Cardiac muscle cell (in vitro differentiated cells and primary cell): ENCODE measurements at regions not wholly inside any gene's neighbourhood (a gene's known extent, or its start where the extent isn't known, plus 50 kb on each side); places are given as distances from the start of the nearest gene placed in this dataset.
"Not testable (repeated sequence)": the region's sequence is repeated elsewhere in the genome, so short reads cannot be mapped to it uniquely, and the experiment has no call there.

Source experiments
- DNase-seq, 2 donors: peaks; one replicate each; pipeline versions ENCODE4 v3.0.0 to v3.0.0-alpha.2; 2010 to 2017; ENCODE audit warnings: low read depth in 1 of 2, low spot score in 1 of 2
- H3K27ac ChIP-seq: fragments of 200-600 bp; sonication (generic); 2 replicates; pipeline ENCODE4 v1.5.1; 2016
- H3K27me3 ChIP-seq: fragments of 200-600 bp; sonication (generic); 2 replicates; pipeline ENCODE4 v1.6.0; 2016; ENCODE audit warnings: control low read depth
- H3K36me3 ChIP-seq: fragments of 200-600 bp; sonication (generic); 2 replicates; pipeline ENCODE4 v1.5.1; 2016; ENCODE audit warnings: control low read depth
- H3K4me1 ChIP-seq: fragments of 200-600 bp; sonication (generic); 2 replicates; pipeline ENCODE4 v1.8.1; 2017; ENCODE audit warnings: low read depth, mild to moderate bottlenecking, mixed run types
- H3K4me3 ChIP-seq: fragments of 200-600 bp; sonication (generic); 2 replicates; pipeline ENCODE4 v1.5.1; 2016; ENCODE audit warnings: mild to moderate bottlenecking
- H3K9me3 ChIP-seq: fragments of 200-600 bp; sonication (generic); 2 replicates; pipeline ENCODE4 v1.5.1; 2017; ENCODE audit warnings: low read depth, mild to moderate bottlenecking, control low read depth
- TF ChIP-seq, protein P1 (sequence below): IDR thresholded peaks from 2 replicates; pipeline ENCODE4 v1.5.1; 2012; ENCODE audit warnings: low read depth, mild to moderate bottlenecking, low read length

DNA sequence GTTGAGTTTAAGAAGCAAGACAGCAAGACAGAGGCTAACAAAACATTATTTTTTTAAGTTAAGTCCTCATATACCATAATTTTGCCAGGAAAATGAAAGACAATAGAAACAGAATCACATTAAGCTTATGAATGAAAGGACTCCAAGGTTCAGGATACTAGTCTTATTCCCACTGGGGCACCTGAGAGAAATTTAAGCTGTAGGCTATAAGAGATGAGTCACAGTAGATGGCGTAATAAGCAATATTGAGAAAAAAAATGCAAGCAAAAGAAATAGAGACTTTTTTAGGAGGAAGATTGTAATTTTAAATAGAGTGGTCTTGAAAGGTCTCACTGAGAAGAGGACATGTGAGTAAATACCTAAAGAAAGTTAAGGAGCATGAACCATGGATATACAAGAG, 57.1 kb upstream of the KIF2B start:
- no peak overlapping the region for H3K4me3 ChIP-seq
- no peaks in the 10 kb centered on the region for H3K36me3 ChIP-seq
- TF ChIP-seq, protein P1, sequence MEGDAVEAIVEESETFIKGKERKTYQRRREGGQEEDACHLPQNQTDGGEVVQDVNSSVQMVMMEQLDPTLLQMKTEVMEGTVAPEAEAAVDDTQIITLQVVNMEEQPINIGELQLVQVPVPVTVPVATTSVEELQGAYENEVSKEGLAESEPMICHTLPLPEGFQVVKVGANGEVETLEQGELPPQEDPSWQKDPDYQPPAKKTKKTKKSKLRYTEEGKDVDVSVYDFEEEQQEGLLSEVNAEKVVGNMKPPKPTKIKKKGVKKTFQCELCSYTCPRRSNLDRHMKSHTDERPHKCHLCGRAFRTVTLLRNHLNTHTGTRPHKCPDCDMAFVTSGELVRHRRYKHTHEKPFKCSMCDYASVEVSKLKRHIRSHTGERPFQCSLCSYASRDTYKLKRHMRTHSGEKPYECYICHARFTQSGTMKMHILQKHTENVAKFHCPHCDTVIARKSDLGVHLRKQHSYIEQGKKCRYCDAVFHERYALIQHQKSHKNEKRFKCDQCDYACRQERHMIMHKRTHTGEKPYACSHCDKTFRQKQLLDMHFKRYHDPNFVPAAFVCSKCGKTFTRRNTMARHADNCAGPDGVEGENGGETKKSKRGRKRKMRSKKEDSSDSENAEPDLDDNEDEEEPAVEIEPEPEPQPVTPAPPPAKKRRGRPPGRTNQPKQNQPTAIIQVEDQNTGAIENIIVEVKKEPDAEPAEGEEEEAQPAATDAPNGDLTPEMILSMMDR, result no peak
- H3K4me1 ChIP-seq, result no peaks in the 10 kb centered on the region
- DNase-seq, result no peak
- H3K27me3 ChIP-seq, result no peaks in the 10 kb centered on the region
- H3K27ac ChIP-seq, result no peak overlapping the region
- H3K9me3 ChIP-seq, result no peaks in the 10 kb centered on the region

DNA sequence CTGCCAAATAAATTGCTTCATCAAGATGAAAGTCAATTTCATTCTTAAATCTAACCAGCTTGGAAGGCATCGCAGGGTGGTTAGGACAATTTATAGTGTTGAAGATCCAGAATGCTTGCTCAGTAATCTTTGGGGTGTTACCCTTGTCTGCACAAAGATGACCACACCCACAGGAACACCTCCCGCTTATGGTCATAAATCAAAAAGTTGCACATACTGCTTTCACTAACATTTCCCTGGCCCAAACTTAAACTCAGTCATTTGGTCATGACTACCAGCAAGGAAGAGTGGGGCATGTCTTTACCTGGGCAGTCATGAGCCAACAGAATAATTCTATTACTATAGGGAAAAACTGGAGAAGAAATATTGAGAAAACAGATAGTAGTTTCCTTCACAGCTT, 57.6 kb upstream of the KIF2B start:
- no peak for DNase-seq
- Histone ChIP-seq H3K36me3 (no peaks in the 10 kb centered on the region), H3K4me1 (no peaks in the 10 kb centered on the region), H3K27ac (no peak overlapping the region), H3K27me3 (no peaks in the 10 kb centered on the region), H3K4me3 (no peak overlapping the region), H3K9me3 (no peaks in the 10 kb centered on the region)
- TF ChIP-seq, protein P1, result no peak

DNA sequence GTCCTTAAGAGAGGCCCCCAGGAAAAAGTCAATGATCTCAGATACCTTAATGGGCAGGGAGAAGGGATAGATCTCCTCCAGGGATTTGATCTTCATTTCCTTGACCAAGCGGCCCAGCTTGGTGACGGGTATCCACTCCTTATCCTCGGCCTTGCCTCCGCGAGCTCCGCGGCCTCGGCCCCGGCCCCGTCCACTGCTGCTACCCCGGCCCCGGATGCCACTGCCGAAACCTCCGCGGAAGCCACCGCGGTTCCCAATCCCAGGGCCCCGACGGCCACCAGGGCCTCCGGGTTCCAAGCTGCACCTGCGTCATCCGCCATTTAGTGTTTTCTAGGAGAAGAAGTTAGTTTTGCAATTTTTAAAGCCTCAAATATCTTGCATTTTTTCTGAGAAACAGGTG, 65.2 kb upstream of the KIF2B start:
- Histone ChIP-seq H3K27ac (no peak overlapping the region), H3K9me3 (no peaks in the 10 kb centered on the region), H3K36me3 (no peaks in the 10 kb centered on the region), H3K27me3 (no peaks in the 10 kb centered on the region), H3K4me3 (no peak overlapping the region), H3K4me1 (peaks cover 10% of the 10 kb centered on the region)
- TF ChIP-seq, protein P1, result no peak
- DNase-seq, result no peak

DNA sequence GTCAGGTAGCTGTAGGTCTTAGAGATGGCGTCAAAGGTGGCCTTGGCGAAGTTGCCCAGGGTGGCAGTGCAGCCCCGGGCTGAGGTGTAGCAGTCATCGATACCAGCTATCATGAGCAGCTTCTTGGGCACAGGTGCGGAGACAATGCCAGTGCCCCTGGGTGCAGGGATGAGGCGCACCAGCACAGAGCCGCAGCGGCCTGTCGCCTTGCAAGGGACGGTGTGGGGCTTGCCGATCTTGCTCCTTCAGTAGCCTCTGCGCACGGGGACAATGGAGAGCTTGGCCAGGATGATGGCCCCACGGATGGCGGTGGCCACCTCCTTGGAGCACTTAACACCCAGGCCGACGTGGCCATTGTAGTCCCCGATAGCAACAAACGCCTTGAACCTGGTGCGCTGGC, 65.6 kb upstream of the KIF2B start:
- not testable (repeated sequence) for H3K9me3 ChIP-seq, DNase-seq, H3K27me3 ChIP-seq, H3K27ac ChIP-seq, H3K4me3 ChIP-seq, H3K36me3 ChIP-seq
- peaks cover 14% of the 10 kb centered on the region for H3K4me1 ChIP-seq

DNA sequence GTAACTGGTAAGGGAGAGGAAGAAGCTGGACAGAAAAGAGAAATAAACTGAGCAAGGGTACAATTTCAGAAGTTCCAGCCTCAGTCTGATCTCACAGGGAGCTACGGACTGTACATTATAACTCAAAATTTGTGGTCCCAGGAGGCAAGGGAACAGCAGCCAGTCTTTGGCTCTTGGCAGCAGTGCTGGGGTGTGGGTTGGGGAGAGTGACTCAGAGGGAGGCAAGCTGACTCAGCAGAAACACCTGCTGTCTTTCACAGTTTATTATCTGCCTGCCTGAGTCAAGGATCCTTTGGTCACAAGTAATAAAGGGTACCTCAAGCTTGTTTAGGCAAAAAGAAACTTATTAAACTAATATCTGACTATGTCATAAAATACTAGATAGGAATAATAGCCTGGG, 73.5 kb upstream of the KIF2B start:
- peak; percentile 21 to 40 for DNase-seq
- H3K36me3 ChIP-seq, result no peaks in the 10 kb centered on the region
- peak overlapping the region; percentile 42 for H3K27ac ChIP-seq
- no peaks in the 10 kb centered on the region for H3K9me3 ChIP-seq
- no peaks in the 10 kb centered on the region for H3K27me3 ChIP-seq
- TF ChIP-seq, protein P1, result no peak
- no peak overlapping the region for H3K4me3 ChIP-seq
- H3K4me1 ChIP-seq, result peaks cover 32% of the 10 kb centered on the region

DNA sequence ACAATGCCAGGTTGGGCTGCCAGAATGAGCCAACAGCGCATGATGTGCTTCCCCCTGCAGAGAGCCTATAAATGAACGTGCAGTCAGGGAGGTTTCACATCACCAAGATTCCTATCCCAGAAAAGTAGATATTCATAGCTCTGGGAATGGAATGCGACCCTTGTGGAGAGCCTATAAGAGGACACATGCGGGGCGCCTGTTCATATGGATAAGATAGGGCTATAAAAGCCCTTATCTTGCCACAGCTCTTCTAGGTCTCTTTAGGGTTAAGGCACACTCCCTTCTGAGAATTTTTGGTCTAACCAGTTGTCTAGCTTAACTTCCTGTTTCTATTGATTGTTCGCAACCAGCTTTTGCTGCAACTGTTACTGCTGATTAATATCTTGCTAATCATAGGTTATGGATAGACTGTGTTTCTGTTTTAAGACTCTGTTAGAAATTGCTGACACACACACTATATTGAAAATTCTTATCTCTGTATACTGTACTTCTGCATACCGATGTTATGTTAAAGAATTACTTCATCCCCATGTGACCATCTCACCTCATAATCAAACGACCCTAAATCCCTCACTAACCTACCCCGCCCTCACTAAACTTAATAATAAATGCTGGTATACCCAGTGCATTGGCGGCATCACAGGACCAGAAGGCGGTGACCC, 74.4 kb upstream of the KIF2B start:
- peaks cover 30% of the 10 kb centered on the region for H3K4me1 ChIP-seq
- H3K9me3 ChIP-seq, H3K36me3 ChIP-seq, H3K4me3 ChIP-seq, H3K27me3 ChIP-seq: not testable (repeated sequence)
- H3K27ac ChIP-seq, result peak overlapping the region; percentile 42
- peak in 1 of 2 donors; percentile 51 for DNase-seq

DNA sequence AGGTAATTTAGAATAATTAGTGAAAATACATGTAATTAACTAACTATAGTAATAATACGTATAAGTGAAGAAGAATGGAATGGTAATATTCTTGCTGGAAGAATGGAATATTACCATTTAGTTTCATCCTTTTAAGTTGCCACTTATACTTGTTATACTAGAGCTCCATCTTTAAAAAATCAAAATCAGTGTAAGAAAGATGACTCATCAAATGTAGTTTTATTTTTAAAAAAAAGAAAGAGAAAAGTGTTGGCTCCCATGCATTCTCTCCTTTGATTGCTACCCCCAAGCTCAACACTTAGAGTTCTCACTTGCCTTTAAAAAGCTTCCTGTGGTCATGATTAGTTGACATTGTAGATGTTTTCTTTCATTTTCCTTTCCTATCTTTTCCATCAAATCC, 82.4 kb upstream of the KIF2B start:
- DNase-seq, result no peak
- TF ChIP-seq, protein P1, result no peak
- Histone ChIP-seq H3K4me3 (no peak overlapping the region), H3K27me3 (no peaks in the 10 kb centered on the region), H3K9me3 (no peaks in the 10 kb centered on the region), H3K4me1 (no peaks in the 10 kb centered on the region), H3K27ac (no peak overlapping the region), H3K36me3 (no peaks in the 10 kb centered on the region)
